Activated CD8-positive, alpha-beta memory T cell treated with anti-CD3 and anti-CD28 coated beads, Interleukin-2, amount 50 U/mL, for 1 hour (primary cell): ENCODE measurements at regions not wholly inside any gene's neighbourhood (a gene's known extent, or its start where the extent isn't known, plus 50 kb on each side); places are given as distances from the start of the nearest gene placed in this dataset.
"Not testable (repeated sequence)": the region's sequence is repeated elsewhere in the genome, so short reads cannot be mapped to it uniquely, and the experiment has no call there.

Experiments
- DNase-seq: peaks from one replicate; pipeline ENCODE4 v3.0.0-alpha.2; 2020; ENCODE audit errors: extremely low read depth

DNA sequence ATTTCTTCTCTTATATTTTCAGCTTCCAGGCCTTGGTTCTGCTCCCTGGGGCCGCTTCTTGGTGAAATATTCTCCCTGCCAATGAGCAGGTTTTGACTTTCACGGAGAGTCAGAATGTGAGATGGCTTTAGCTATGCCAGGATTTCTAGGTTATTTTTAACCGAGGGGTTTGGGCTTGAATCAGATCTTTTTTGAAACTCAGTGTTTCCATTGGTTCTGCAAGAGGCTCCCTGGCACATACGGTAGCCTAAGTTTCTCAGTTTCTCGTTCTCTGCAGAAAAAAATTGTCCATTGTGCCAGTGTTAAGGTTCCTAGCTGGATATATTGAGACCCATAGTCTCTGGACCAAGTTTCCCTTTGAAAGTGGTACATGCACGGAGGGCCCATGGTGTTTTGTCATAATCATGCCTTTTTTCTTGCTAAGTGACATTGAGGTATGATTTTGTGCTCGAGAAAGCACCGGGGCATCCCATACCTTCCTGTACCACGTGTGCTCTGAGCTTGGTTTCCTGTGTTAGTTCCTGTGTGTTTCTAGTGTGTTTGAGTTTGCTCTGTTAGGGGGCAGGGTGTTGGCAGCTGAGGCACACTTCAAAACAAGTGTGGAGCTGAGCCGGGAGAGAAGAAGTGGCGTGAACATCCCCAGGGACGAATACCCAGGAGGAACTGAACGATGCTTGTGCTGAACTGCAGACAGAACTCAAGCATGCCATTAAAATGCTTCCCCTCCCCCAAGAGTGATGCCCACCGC lies 127.2 kb downstream of the HS3ST3B1 start:
- no peak for DNase-seq

DNA sequence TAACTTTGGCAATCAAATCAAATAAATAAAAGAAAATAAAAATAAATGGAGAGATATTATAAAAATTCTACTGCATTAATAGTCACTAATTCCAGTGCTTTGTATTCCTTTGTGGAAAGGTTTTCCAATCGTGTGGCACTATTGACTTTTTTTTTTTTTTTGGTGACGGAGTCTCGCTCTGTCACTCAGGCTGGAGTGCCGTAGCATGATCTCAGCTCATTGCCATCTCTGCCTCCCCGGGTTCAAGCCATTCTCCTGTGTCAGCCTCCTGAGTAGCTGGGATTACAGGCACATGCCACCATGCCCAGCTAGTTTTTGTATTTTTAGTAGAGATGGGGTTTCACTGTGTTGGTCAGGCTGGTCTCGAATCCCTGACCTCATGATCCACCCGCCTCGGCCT lies 122.3 kb downstream of the HS3ST3B1 start:
- DNase-seq: not testable (repeated sequence)

DNA sequence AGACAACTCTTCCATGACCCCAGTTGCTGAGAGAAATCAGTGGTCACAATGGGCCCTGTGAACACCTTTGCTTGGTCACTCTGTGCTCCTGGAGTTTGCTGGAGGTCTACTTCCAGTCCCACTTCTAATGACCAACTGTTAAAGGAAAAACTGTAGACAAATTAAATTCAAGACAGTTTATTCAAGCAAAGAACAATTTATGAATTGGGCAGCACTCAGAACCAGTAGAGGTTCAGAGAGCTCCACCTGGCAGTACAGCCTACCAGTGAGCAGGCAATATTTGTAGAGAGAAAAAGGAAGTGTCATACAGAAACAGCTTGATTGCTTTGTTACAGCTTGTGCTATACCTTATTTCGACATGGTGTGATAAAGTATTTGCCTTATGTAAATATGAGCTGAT lies 116.5 kb downstream of the HS3ST3B1 start:
- no peak for DNase-seq

DNA sequence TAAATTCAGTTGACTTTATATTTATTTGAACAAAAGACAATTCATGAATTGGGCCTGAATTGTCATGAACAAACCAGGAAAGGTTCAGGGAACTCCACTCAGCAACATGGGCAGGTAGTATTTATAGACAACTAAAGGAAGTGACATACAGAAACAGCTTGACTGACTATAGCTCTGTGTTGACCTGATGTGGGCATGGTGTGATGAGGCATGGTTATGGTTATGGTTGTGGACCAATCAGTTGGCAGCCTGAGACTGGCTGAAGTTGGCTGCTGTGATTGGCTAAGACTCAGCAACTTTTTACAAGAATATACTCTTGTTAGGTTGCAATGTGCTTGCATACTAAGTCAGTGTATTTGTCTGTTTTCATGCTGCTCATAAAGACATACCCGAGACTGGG lies 108.4 kb downstream of the HS3ST3B1 start:
- DNase-seq: no peak

DNA sequence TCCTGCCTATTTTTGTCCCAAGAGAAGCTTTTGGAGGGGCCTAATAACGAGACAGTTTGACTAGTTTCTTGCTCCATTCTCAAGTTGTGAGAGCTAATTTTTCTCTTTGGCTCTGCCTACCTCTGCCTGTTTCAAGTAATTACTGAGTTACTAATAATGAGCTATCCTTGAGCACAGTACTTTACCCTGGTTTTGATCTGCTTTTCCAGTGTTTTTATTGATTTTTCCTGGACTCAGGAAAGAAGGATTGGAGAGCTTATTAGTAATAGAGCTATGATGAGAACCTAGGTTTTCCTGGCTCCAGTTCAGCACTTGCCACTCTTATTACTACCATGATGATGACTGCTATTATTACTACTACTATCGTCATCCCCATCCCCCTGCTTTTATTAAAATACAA lies 106.7 kb downstream of the HS3ST3B1 start:
- no peak for DNase-seq

DNA sequence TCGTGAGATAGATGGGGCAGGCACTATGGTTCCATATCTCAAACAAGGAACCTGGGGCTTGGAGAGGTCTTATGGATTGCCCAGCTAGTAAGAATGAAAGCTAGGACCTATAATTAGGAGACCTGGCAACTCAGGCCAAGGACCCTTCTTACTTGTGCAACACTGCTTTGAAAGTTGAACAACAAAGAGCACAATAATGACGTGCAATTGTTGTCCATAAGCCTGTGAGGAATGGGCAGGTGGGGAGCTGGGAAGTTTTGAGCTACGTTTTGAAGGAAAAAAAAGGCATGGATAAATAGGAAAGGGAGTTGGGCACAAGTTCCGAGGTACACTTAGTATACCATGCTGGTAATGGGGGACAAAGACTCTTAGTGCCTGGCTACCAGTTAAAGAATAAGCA lies 104.3 kb downstream of the HS3ST3B1 start:
- DNase-seq: no peak
